ENCODE measurements at regions not wholly inside any gene's neighbourhood (a gene's known extent, or its start where the extent isn't known, plus 50 kb on each side); places are given as distances from the start of the nearest gene placed in this dataset.

- Histone ChIP-seq H3K27me3 (no peaks in the 10 kb centered on the region), H3K36me3 (no peaks in the 10 kb centered on the region), H3K27ac (no peak overlapping the region), H3K4me3 (no peak overlapping the region), H3K4me1 (no peaks in the 10 kb centered on the region), H3K9me3 (no peaks in the 10 kb centered on the region)
- no peak for DNase-seq
- in situ Hi-C loops (cut with MboI; ENCODE audit: low pct_ligation_motif_present in 1 of 4, low pct_unique_long_range_greater_than_20kb in 1 of 4, low sequenced_read_pairs in 3 of 4) (no loop called here), intact Hi-C loops (cut with DNase I; ENCODE audit: low total_unique reads) (no loop called here)
- TF ChIP-seq EP300 (IDR thresholded peaks at IDR 0.05; ENCODE audit: low read depth), result no peak
- TF ChIP-seq CTCF (IDR thresholded peaks at IDR 0.05), result no peak
- no peak for TF ChIP-seq POLR2AphosphoS5 (IDR thresholded peaks at IDR 0.05)
- no peak for TF ChIP-seq POLR2A (IDR thresholded peaks at IDR 0.05)
- 79% methylated on average over 22 of the region's 22 CpGs; no CpG with 5 or more reads in 1 of the 2 donors for WGBS, 2 donors (ENCODE audit: low coverage in 1 of 2)
Observed at GRCh38 chr2:239519089-239519920, 118.5 kb upstream of the HDAC4 start.

- TF ChIP-seq EP300 (IDR thresholded peaks at IDR 0.05; ENCODE audit: low read depth) (no peak), POLR2A (IDR thresholded peaks at IDR 0.05) (no peak), CTCF (IDR thresholded peaks at IDR 0.05) (no peak), POLR2AphosphoS5 (IDR thresholded peaks at IDR 0.05) (no peak)
- Histone ChIP-seq H3K4me3 (no peak overlapping the region), H3K27ac (no peak overlapping the region), H3K36me3 (no peaks in the 10 kb centered on the region), H3K4me1 (no peaks in the 10 kb centered on the region), H3K27me3 (no peaks in the 10 kb centered on the region), H3K9me3 (no peaks in the 10 kb centered on the region)
- DNase-seq, result no peak
- in situ Hi-C loops (cut with MboI; ENCODE audit: low pct_ligation_motif_present in 1 of 4, low pct_unique_long_range_greater_than_20kb in 1 of 4, low sequenced_read_pairs in 3 of 4) (no loop called here), intact Hi-C loops (cut with DNase I; ENCODE audit: low total_unique reads) (no loop called here)
- WGBS, 2 donors (ENCODE audit: low coverage in 1 of 2), result 88% methylated on average over 19 of the region's 19 CpGs; no CpG with 5 or more reads in 1 of the 2 donors
Observed at GRCh38 chr2:239518286-239519088, 117.7 kb upstream of the HDAC4 start.

- TF ChIP-seq CTCF (IDR thresholded peaks at IDR 0.05), result no peak
- TF ChIP-seq POLR2A (IDR thresholded peaks at IDR 0.05), result no peak
- TF ChIP-seq EP300 (IDR thresholded peaks at IDR 0.05; ENCODE audit: low read depth), result no peak
- TF ChIP-seq POLR2AphosphoS5 (IDR thresholded peaks at IDR 0.05), result no peak
- Histone ChIP-seq H3K27ac (no peak overlapping the region), H3K9me3 (no peaks in the 10 kb centered on the region), H3K4me3 (no peak overlapping the region), H3K4me1 (no peaks in the 10 kb centered on the region), H3K27me3 (no peaks in the 10 kb centered on the region), H3K36me3 (no peaks in the 10 kb centered on the region)
- WGBS, 2 donors (ENCODE audit: low coverage in 1 of 2), result 79 to 97% methylated on average over 4 to 15 of the region's 16 CpGs
- in situ Hi-C loops (cut with MboI; ENCODE audit: low pct_ligation_motif_present in 1 of 4, low pct_unique_long_range_greater_than_20kb in 1 of 4, low sequenced_read_pairs in 3 of 4), result no loop called here
- intact Hi-C loops (cut with DNase I; ENCODE audit: low total_unique reads), result no loop called here
- no peak for DNase-seq
Observed at GRCh38 chr2:239517686-239518085, 116.9 kb upstream of the HDAC4 start.

- DNase-seq, result no peak
- H3K27me3 ChIP-seq, result no peaks in the 10 kb centered on the region
- TF ChIP-seq CTCF (IDR thresholded peaks at IDR 0.05) (no peak), EP300 (IDR thresholded peaks at IDR 0.05; ENCODE audit: low read depth) (no peak), POLR2AphosphoS5 (IDR thresholded peaks at IDR 0.05) (no peak), POLR2A (IDR thresholded peaks at IDR 0.05) (no peak)
- H3K27ac ChIP-seq, result no peak overlapping the region
- H3K4me3 ChIP-seq, result no peak overlapping the region
- no peaks in the 10 kb centered on the region for H3K36me3 ChIP-seq
- intact Hi-C loops (cut with DNase I; ENCODE audit: low total_unique reads), result loop anchor here (1.0 kb wide), 1 partner anchor 47 kb away; no protein-coding TSS in a partner anchor
- H3K9me3 ChIP-seq, result no peaks in the 10 kb centered on the region
- H3K4me1 ChIP-seq, result no peaks in the 10 kb centered on the region
- WGBS, 2 donors (ENCODE audit: low coverage in 1 of 2), result 84% methylated on average over 11 of the region's 11 CpGs; no CpG with 5 or more reads in 1 of the 2 donors
- in situ Hi-C loops (cut with MboI; ENCODE audit: low pct_ligation_motif_present in 1 of 4, low pct_unique_long_range_greater_than_20kb in 1 of 4, low sequenced_read_pairs in 3 of 4), result no loop called here
Observed at GRCh38 chr2:239516954-239517305, 116.1 kb upstream of the HDAC4 start.
